NCI-H2081 (cell line): ENCODE measurements at regions not wholly inside any gene's neighbourhood (a gene's known extent, or its start where the extent isn't known, plus 50 kb on each side); places are given as distances from the start of the nearest gene placed in this dataset.
"Not testable (repeated sequence)": the region's sequence is repeated elsewhere in the genome, so short reads cannot be mapped to it uniquely, and the experiment has no call there.

Source experiments
- DNase-seq, 2 experiments: peaks; one replicate each; lab custom pipeline; 2025; lab: John Stamatoyannopoulos, UW

- not testable (repeated sequence) for DNase-seq
Measured at GRCh38 chr7:37617406-37617805, 66.2 kb upstream of the GPR141 start.

- DNase-seq = no peak
Measured at GRCh38 chr7:37633048-37633447, 50.5 kb upstream of the GPR141 start.
